ENCODE measurements at regions not wholly inside any gene's neighbourhood (a gene's known extent, or its start where the extent isn't known, plus 50 kb on each side); places are given as distances from the start of the nearest gene placed in this dataset.

GRCh38 chr3:152200476-152201420 is 68.0 kb upstream of the MBNL1 start:
- WGBS, 2 donors: 32 to 45% methylated on average over 3 of the region's 3 CpGs

GRCh38 chr3:152202976-152203626 is 65.6 kb upstream of the MBNL1 start:
- intact Hi-C loops (cut with DNase I; ENCODE audit: low total_unique reads): no loop called here
- peaks cover 8% of the 10 kb centered on the region for H3K4me1 ChIP-seq

More at GRCh38 chr3:152200476-152201420, 68.0 kb upstream of the MBNL1 start:
- Histone ChIP-seq H3K27me3 (no peaks in the 10 kb centered on the region), H3K4me3 (no peak overlapping the region), H3K4me1 (peaks cover 8% of the 10 kb centered on the region), H3K9me3 (no peaks in the 10 kb centered on the region), H3K27ac (peak overlapping the region; percentile 60 to 78), H3K36me3 (ENCODE audit: low read depth, missing control alignments) (no peaks in the 10 kb centered on the region)
- no peak for DNase-seq
- TF ChIP-seq CTCF (IDR thresholded peaks at IDR 0.05) (no peak), POLR2A (IDR thresholded peaks at IDR 0.05) (no peak)
- intact Hi-C loops (cut with DNase I; ENCODE audit: low total_unique reads): no loop called here

GRCh38 chr3:152203652-152204051 is 65.1 kb upstream of the MBNL1 start:
- DNase-seq: no peak
- H3K9me3 ChIP-seq: no peaks in the 10 kb centered on the region
- WGBS, 2 donors: 70 to 75% methylated on average over 1 of the region's 1 CpG
- intact Hi-C loops (cut with DNase I; ENCODE audit: low total_unique reads): no loop called here
- no peak for TF ChIP-seq CTCF (IDR thresholded peaks at IDR 0.05)
- TF ChIP-seq POLR2A (IDR thresholded peaks at IDR 0.05): no peak
- H3K4me3 ChIP-seq: no peak overlapping the region
- H3K27me3 ChIP-seq: no peaks in the 10 kb centered on the region
- no peaks in the 10 kb centered on the region for H3K36me3 ChIP-seq (ENCODE audit: low read depth, missing control alignments)
- H3K27ac ChIP-seq: peak overlapping the region in 1 of 2 donors; percentile 62
- H3K4me1 ChIP-seq: peaks cover 8% of the 10 kb centered on the region

More at GRCh38 chr3:152202976-152203626, 65.6 kb upstream of the MBNL1 start:
- 47 to 51% methylated on average over 3 of the region's 3 CpGs for WGBS, 2 donors
- Histone ChIP-seq H3K27ac (peak overlapping the region in 1 of 2 donors; percentile 62), H3K36me3 (ENCODE audit: low read depth, missing control alignments) (no peaks in the 10 kb centered on the region), H3K4me3 (no peak overlapping the region), H3K9me3 (no peaks in the 10 kb centered on the region), H3K27me3 (no peaks in the 10 kb centered on the region)
- DNase-seq: no peak
- no peak for TF ChIP-seq POLR2A (IDR thresholded peaks at IDR 0.05)
- no peak for TF ChIP-seq CTCF (IDR thresholded peaks at IDR 0.05)

- peak overlapping the region in 1 of 2 donors; percentile 62 for H3K27ac ChIP-seq
Measured at GRCh38 chr3:152204218-152204617, 64.5 kb upstream of the MBNL1 start.

More at GRCh38 chr3:152204218-152204617, 64.5 kb upstream of the MBNL1 start:
- DNase-seq: no peak
- Histone ChIP-seq H3K4me1 (peaks cover 8% of the 10 kb centered on the region), H3K36me3 (ENCODE audit: low read depth, missing control alignments) (no peaks in the 10 kb centered on the region), H3K9me3 (no peaks in the 10 kb centered on the region), H3K27me3 (no peaks in the 10 kb centered on the region), H3K4me3 (no peak overlapping the region)
- WGBS, 2 donors: 86 to 88% methylated on average over 2 of the region's 2 CpGs
- intact Hi-C loops (cut with DNase I; ENCODE audit: low total_unique reads): no loop called here
- TF ChIP-seq CTCF (IDR thresholded peaks at IDR 0.05) (no peak), POLR2A (IDR thresholded peaks at IDR 0.05) (no peak)
